ENCODE measurements at regions not wholly inside any gene's neighbourhood (a gene's known extent, or its start where the extent isn't known, plus 50 kb on each side); places are given as distances from the start of the nearest gene placed in this dataset.

DNA sequence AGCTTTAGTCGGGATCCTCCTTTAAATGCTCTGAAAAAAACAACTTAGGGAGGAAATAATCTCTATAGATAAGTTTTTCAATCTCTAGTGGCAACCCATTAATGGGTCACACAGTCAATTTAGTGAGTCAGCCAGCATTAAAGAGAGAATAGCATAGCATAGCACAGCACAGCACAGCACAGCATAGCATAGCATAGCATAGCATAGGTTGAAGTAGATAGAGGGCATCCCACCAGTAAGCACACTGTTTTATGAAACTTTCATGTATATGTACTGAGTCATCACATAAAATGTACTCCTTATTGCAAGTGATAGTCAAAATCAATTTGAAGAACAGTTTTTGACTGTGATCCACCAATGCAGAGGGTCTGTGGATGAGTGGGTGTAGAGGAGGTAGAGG is 522.9 kb downstream of the CCDC171 start:
- TF ChIP-seq, protein P1, sequence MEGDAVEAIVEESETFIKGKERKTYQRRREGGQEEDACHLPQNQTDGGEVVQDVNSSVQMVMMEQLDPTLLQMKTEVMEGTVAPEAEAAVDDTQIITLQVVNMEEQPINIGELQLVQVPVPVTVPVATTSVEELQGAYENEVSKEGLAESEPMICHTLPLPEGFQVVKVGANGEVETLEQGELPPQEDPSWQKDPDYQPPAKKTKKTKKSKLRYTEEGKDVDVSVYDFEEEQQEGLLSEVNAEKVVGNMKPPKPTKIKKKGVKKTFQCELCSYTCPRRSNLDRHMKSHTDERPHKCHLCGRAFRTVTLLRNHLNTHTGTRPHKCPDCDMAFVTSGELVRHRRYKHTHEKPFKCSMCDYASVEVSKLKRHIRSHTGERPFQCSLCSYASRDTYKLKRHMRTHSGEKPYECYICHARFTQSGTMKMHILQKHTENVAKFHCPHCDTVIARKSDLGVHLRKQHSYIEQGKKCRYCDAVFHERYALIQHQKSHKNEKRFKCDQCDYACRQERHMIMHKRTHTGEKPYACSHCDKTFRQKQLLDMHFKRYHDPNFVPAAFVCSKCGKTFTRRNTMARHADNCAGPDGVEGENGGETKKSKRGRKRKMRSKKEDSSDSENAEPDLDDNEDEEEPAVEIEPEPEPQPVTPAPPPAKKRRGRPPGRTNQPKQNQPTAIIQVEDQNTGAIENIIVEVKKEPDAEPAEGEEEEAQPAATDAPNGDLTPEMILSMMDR (conservative IDR thresholded peaks at IDR 0.05; ENCODE audit: low read length) = no peak
- no peak for TF ChIP-seq EZH2phosphoT487 (IDR thresholded peaks at IDR 0.05; ENCODE audit: borderline replicate concordance, low read depth, low read length)
